Karpas-422 (cell line): ENCODE measurements at regions not wholly inside any gene's neighbourhood (a gene's known extent, or its start where the extent isn't known, plus 50 kb on each side); places are given as distances from the start of the nearest gene placed in this dataset.

Source experiments
- DNase-seq: peaks from one replicate; pipeline ENCODE4 v3.0.0-alpha.2; 2015
- H2AFZ ChIP-seq: fragments of 200-600 bp; sonication (generic); 2 replicates; pipeline ENCODE4 v1.6.1; 2014; ENCODE audit warnings: antibody characterized with exemption, low read length, mixed read lengths
- H3K27ac ChIP-seq: fragments of 200-600 bp; sonication (generic); 2 replicates; pipeline ENCODE4 v1.5.1; 2014; ENCODE audit warnings: mild to moderate bottlenecking, low read length, moderate library complexity
- H3K27me3 ChIP-seq: fragments of 200-600 bp; sonication (generic); 2 replicates; pipeline ENCODE4 v1.6.1; 2014; ENCODE audit warnings: low read length, mixed read lengths
- H3K36me3 ChIP-seq: fragments of 200-600 bp; sonication (generic); 2 replicates; pipeline ENCODE4 v1.6.1; 2014; ENCODE audit warnings: low read length, mixed read lengths; ENCODE audit not compliant: insufficient read depth
- H3K4me1 ChIP-seq: fragments of 200-600 bp; sonication (generic); 2 replicates; pipeline ENCODE4 v1.6.1; 2014; ENCODE audit warnings: mild to moderate bottlenecking, low read length, mixed read lengths
- H3K4me2 ChIP-seq: fragments of 200-600 bp; sonication (generic); 2 replicates; pipeline ENCODE4 v1.6.1; 2014; ENCODE audit warnings: low read length, low read depth, mild to moderate bottlenecking; ENCODE audit not compliant: poor library complexity, severe bottlenecking
- H3K4me3 ChIP-seq: fragments of 200-600 bp; sonication (generic); 2 replicates; pipeline ENCODE4 v1.5.1; 2014; ENCODE audit warnings: mild to moderate bottlenecking, antibody characterized with exemption, low read length, mixed read lengths
- H3K79me2 ChIP-seq: fragments of 200-600 bp; sonication (generic); 2 replicates; pipeline ENCODE4 v1.6.1; 2014; ENCODE audit warnings: mild to moderate bottlenecking, low read length, mixed read lengths
- H3K9ac ChIP-seq: fragments of 200-600 bp; sonication (generic); 2 replicates; pipeline ENCODE4 v1.6.0; 2014; ENCODE audit warnings: low read length
- H3K9me2 ChIP-seq: fragments of 200-600 bp; sonication (generic), shearing (Covaris generic); replicated peaks from 2 replicates; pipeline ENCODE4 v1.6.0; 2014; ENCODE audit warnings: mild to moderate bottlenecking, low read length, moderate library complexity; ENCODE audit not compliant: insufficient read depth
- H3K9me3 ChIP-seq: fragments of 300-700, 200-600 bp; sonication (generic); 2 replicates; pipeline ENCODE4 v1.6.1; 2014; ENCODE audit warnings: low read length, mixed read lengths
- H4K20me1 ChIP-seq: fragments of 200-600 bp; sonication (generic); 2 replicates; pipeline ENCODE4 v1.6.1; 2014; ENCODE audit warnings: mild to moderate bottlenecking, antibody characterized with exemption, low read length, low read depth; ENCODE audit not compliant: insufficient read depth

DNA sequence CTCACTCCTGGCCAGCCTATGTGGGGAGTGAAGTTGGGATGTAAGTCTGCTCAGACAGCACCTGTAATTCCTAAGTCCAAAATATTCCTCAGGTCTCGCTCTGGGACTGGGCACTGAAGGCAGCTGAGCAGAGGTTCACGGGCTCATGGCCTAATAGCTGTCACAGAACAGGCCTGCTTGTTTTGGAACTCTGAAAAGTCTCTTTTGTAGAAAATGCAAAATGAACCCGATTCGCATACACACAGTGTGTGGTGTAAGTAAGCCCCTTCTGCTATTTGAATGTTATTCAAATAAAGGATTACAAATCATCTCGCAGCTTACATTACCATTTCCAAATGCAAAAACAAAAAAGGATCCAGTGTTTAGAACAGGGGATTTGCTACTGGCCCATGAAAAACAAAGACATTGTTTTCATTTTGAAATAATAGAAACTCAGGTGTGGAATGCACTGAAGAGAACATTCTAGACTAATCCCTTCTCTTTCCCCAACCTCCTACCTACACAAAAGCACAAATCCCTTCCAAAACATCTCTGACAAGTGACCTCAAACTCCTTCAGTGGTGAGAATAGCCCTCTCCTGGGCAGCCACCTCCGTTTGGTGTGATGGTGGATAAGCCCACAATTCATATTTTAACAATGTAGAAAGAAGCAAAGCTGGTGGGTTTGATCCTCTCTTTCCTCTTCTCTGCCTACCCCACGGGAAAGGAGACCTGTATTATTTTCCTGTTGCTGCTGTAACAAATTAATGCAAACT lies 118.3 kb upstream of the NCK2 start:
- H3K27ac ChIP-seq, result no peak overlapping the region
- no peak overlapping the region for H2AFZ ChIP-seq
- no peak overlapping the region for H3K4me2 ChIP-seq
- H3K9me2 ChIP-seq, result no peaks in the 10 kb centered on the region
- H4K20me1 ChIP-seq, result no peaks in the 10 kb centered on the region
- no peaks in the 10 kb centered on the region for H3K79me2 ChIP-seq
- no peaks in the 10 kb centered on the region for H3K27me3 ChIP-seq
- H3K9me3 ChIP-seq, result no peaks in the 10 kb centered on the region
- no peaks in the 10 kb centered on the region for H3K4me1 ChIP-seq
- no peak overlapping the region for H3K4me3 ChIP-seq
- no peak overlapping the region for H3K9ac ChIP-seq
- H3K36me3 ChIP-seq, result no peaks in the 10 kb centered on the region
- DNase-seq, result no peak

DNA sequence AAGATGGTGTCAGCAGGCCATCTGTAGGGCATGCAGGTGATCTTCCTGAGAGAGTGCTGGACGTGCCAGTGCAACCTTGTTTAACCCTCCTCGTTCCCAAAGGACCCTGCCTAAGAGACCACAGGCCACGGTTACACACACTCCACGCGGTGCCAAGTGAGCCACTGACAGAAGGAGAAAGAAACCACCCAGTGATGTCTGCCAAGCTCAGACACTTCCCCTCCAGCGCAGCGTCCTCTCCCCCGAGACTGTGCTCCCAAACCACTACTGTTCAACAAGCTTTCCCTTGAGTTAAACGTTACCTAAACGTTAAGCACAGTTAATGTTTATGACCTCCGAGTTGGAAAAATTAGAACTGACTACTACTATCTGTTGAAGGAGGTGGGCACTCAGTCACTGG lies 119.1 kb upstream of the NCK2 start:
- Histone ChIP-seq H3K27me3 (no peaks in the 10 kb centered on the region), H3K79me2 (no peaks in the 10 kb centered on the region), H3K36me3 (no peaks in the 10 kb centered on the region), H3K4me1 (no peaks in the 10 kb centered on the region), H4K20me1 (no peaks in the 10 kb centered on the region), H3K9me3 (no peaks in the 10 kb centered on the region), H2AFZ (no peak overlapping the region), H3K4me2 (no peak overlapping the region), H3K27ac (no peak overlapping the region), H3K9ac (no peak overlapping the region), H3K4me3 (no peak overlapping the region), H3K9me2 (no peaks in the 10 kb centered on the region)
- no peak for DNase-seq

DNA sequence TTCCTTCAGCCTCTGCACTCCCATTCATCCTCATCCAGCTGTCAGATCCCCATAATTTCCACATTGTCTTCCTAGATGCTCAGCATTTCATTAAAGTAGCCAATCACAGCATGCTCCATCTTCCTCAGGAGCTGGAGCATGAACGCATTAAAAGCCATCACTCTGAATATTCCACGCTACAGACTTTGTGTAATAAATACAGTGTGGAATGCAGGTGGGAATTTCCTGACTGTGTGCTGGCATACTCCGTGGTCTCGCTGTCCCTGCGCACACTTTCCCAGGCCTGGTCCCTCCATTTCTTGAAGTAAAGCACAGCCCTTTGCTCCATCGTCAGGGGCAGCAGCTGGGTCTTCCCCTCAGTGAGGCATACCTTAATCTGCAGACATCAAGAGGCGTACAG lies 123.7 kb upstream of the NCK2 start:
- Histone ChIP-seq H4K20me1 (no peaks in the 10 kb centered on the region), H3K79me2 (no peaks in the 10 kb centered on the region), H3K4me2 (no peak overlapping the region), H3K27me3 (no peaks in the 10 kb centered on the region), H3K36me3 (no peaks in the 10 kb centered on the region), H3K9me3 (no peaks in the 10 kb centered on the region), H3K4me3 (no peak overlapping the region), H3K27ac (no peak overlapping the region), H3K9me2 (no peaks in the 10 kb centered on the region), H3K9ac (no peak overlapping the region), H3K4me1 (no peaks in the 10 kb centered on the region), H2AFZ (no peak overlapping the region)
- DNase-seq, result no peak

DNA sequence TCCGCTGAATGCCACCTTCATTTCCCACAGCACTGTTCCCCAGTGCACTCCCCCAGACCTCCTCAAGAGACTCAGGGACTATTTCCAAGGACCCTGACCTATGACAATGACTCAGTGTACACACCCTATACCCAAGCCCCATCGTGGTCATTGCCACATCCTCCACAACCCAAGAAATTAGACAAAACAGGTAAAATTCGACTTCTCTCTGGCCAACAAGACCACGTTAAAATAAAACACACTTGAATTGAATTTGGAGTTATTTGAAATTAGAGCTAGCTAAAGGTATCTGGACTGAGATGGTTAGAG lies 126.4 kb upstream of the NCK2 start:
- H3K79me2 ChIP-seq, result no peaks in the 10 kb centered on the region
- DNase-seq, result no peak

DNA sequence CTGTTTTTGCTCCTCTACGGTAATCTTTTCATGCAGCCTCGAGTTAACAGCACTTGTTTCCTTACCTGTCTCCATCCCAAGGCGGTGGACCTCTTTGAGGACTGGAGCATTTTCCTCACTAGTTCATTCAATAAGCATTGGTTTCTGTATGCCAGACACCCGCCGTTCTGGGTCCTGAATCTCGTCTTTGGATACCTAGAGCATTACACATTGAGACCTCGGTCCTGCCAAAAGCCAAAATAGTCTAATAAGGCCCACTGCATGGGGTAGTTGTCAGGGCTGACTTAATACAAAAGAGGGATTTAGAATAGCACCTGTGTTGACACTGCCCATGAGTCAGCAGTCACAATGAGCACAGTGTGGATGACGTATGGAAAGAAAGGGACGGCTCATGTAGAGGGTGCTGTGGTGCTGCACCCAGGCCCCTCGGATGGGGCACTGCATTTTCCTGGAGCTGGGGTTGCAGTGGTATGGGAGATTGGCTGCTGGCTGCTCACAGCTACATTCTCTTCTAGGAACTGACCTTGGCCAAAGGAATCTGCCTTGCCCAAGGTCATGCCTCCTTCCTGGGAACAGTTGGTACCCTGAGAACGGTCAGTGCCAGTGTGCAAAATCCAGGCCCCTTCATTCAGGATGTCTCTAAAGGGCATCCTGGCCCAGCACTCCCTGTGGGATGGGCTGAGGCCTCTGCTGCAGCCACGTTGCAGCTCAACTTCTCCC lies 126.9 kb upstream of the NCK2 start:
- H2AFZ ChIP-seq, result no peak overlapping the region
- no peaks in the 10 kb centered on the region for H4K20me1 ChIP-seq
- H3K27me3 ChIP-seq, result no peaks in the 10 kb centered on the region
- no peaks in the 10 kb centered on the region for H3K4me1 ChIP-seq
- DNase-seq, result no peak
- no peak overlapping the region for H3K27ac ChIP-seq
- H3K4me3 ChIP-seq, result no peak overlapping the region
- no peak overlapping the region for H3K9ac ChIP-seq
- no peaks in the 10 kb centered on the region for H3K9me2 ChIP-seq
- no peaks in the 10 kb centered on the region for H3K36me3 ChIP-seq
- no peaks in the 10 kb centered on the region for H3K79me2 ChIP-seq
- H3K4me2 ChIP-seq, result no peak overlapping the region
- no peaks in the 10 kb centered on the region for H3K9me3 ChIP-seq

More for the DNA sequence above, 126.4 kb upstream of the NCK2 start:
- Histone ChIP-seq H3K27me3 (no peaks in the 10 kb centered on the region), H3K9ac (no peak overlapping the region), H3K9me2 (no peaks in the 10 kb centered on the region), H3K27ac (no peak overlapping the region), H3K4me2 (no peak overlapping the region), H3K36me3 (no peaks in the 10 kb centered on the region), H4K20me1 (no peaks in the 10 kb centered on the region), H2AFZ (no peak overlapping the region), H3K4me3 (no peak overlapping the region), H3K9me3 (no peaks in the 10 kb centered on the region), H3K4me1 (no peaks in the 10 kb centered on the region)

DNA sequence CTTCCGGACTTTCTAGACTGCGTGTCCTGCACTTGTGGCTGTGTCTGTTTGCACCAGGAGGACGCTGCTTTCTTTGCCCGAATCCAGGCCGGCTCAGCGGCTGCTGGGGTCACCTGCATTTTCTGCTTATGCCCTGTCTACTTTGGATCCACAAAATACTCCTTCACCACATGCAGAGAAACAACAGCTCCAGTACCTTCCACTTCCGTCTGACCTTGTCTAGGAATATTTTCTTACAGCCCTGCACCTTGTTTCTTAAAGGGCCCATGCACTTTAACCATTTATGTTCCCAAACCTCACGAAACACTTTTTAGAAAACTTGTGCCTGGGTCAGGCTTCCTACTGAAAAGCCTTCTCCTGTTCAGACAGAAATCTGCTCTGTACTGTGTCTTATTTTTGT lies 129.4 kb upstream of the NCK2 start:
- Histone ChIP-seq H2AFZ (no peak overlapping the region), H3K36me3 (no peaks in the 10 kb centered on the region), H3K27ac (no peak overlapping the region), H3K27me3 (no peaks in the 10 kb centered on the region), H3K4me3 (no peak overlapping the region), H3K79me2 (no peaks in the 10 kb centered on the region), H4K20me1 (no peaks in the 10 kb centered on the region), H3K9me2 (no peaks in the 10 kb centered on the region), H3K4me1 (no peaks in the 10 kb centered on the region), H3K9ac (no peak overlapping the region), H3K9me3 (no peaks in the 10 kb centered on the region), H3K4me2 (no peak overlapping the region)
- DNase-seq, result no peak

DNA sequence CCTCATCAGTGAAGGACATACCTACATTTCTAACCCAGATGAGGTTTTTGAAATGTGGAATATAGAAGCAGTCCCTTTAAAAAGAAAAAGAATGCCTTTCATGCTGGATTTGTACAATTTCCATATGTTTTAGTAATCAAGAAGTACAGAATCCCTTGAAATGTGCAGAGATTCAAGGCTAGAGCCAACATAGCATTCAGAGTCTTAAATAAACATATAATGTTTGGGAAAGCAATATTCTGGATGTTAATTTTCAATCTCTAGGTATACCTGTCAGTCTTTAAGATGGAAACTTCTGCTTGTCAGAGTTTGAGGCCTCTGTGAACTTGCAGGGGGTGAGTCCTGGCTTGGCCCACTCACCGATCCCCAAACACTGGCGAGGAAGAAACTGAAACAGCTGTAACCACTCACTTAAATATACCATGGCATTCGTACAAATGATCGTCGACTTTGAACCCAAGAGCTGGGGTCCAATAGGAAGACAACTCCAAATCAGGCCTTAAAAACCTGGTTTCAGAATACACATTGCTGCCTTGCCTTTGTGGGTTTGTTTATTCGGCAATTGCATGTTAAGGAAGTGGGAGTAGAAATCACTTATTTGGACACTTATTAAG lies 132.8 kb upstream of the NCK2 start:
- no peaks in the 10 kb centered on the region for H3K27me3 ChIP-seq
- no peak overlapping the region for H3K4me3 ChIP-seq
- DNase-seq, result no peak
- H2AFZ ChIP-seq, result no peak overlapping the region
- H3K9me3 ChIP-seq, result no peaks in the 10 kb centered on the region
- H3K9me2 ChIP-seq, result no peaks in the 10 kb centered on the region
- no peaks in the 10 kb centered on the region for H3K79me2 ChIP-seq
- H3K9ac ChIP-seq, result no peak overlapping the region
- no peaks in the 10 kb centered on the region for H4K20me1 ChIP-seq
- no peak overlapping the region for H3K27ac ChIP-seq
- no peaks in the 10 kb centered on the region for H3K4me1 ChIP-seq
- H3K4me2 ChIP-seq, result no peak overlapping the region
- H3K36me3 ChIP-seq, result no peaks in the 10 kb centered on the region

DNA sequence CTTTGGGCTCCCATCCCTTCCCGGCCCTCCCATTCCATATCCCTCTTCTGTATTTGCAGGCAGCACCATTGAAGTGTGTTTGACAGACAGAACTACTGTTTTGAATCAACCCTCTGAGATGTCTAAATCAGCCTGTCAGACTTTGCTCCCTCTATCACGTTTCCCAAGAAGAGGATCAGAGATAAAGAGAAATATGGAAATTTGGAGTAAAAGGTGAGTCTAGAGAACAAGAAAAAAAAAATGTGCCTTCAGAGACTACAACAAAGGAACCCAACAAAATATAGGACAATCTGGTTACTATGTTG lies 133.4 kb upstream of the NCK2 start:
- Histone ChIP-seq H2AFZ (no peak overlapping the region), H3K36me3 (no peaks in the 10 kb centered on the region), H4K20me1 (no peaks in the 10 kb centered on the region)

More for the DNA sequence above, 133.4 kb upstream of the NCK2 start:
- H3K4me3 ChIP-seq, result no peak overlapping the region
- no peaks in the 10 kb centered on the region for H3K9me2 ChIP-seq
- H3K4me1 ChIP-seq, result no peaks in the 10 kb centered on the region
- H3K9me3 ChIP-seq, result no peaks in the 10 kb centered on the region
- H3K27ac ChIP-seq, result no peak overlapping the region
- H3K79me2 ChIP-seq, result no peaks in the 10 kb centered on the region
- H3K9ac ChIP-seq, result no peak overlapping the region
- no peaks in the 10 kb centered on the region for H3K27me3 ChIP-seq
- H3K4me2 ChIP-seq, result no peak overlapping the region
- no peak for DNase-seq
